WERI-Rb-1 (cell line): ENCODE measurements at regions not wholly inside any gene's neighbourhood (a gene's known extent, or its start where the extent isn't known, plus 50 kb on each side); places are given as distances from the start of the nearest gene placed in this dataset.

Experiments
- DNase-seq: peaks from one replicate; pipeline ENCODE4 v3.0.0-alpha.2; 2020
- H3K27ac ChIP-seq: fragments of 250-450 bp; sonication (Bioruptor Pico); 2 replicates; pipeline ENCODE4 v1.5.1; 2020; ENCODE audit warnings: mild to moderate bottlenecking, moderate library complexity
- H3K27me3 ChIP-seq: fragments of 250-450 bp; sonication (Bioruptor Pico); 2 replicates; pipeline ENCODE4 v1.5.1; 2021; ENCODE audit warnings: mild to moderate bottlenecking, low read depth, moderate library complexity; ENCODE audit not compliant: insufficient read depth, severe bottlenecking
- H3K36me3 ChIP-seq: fragments of 250-450 bp; sonication (Bioruptor Pico); 2 replicates; pipeline ENCODE4 v1.5.1; 2020; ENCODE audit warnings: mild to moderate bottlenecking, moderate library complexity
- H3K4me3 ChIP-seq: 2 replicates; pipeline ENCODE4 v1.5.1; 2011; ENCODE audit warnings: low read depth, mild to moderate bottlenecking, control low read depth, low read length
- H3K9me3 ChIP-seq: fragments of 250-450 bp; sonication (Bioruptor Pico); 2 replicates; pipeline ENCODE4 v1.5.1; 2021; ENCODE audit warnings: mild to moderate bottlenecking, moderate library complexity; ENCODE audit not compliant: severe bottlenecking
- CTCF ChIP-seq: IDR thresholded peaks from 2 replicates; pipeline ENCODE4 v1.5.1; 2011; ENCODE audit warnings: low read depth, mild to moderate bottlenecking, control low read depth, inconsistent platforms, low read length

- no peak overlapping the region for H3K4me3 ChIP-seq
- H3K9me3 ChIP-seq, result no peaks in the 10 kb centered on the region
- H3K36me3 ChIP-seq, result no peaks in the 10 kb centered on the region
- H3K27me3 ChIP-seq, result no peaks in the 10 kb centered on the region
- no peak for TF ChIP-seq CTCF
- no peak overlapping the region for H3K27ac ChIP-seq
- DNase-seq, result no peak
These were observed 91.5 kb downstream of the RTL6 start for GRCh38 chr22:44406341-44407170.

DNA sequence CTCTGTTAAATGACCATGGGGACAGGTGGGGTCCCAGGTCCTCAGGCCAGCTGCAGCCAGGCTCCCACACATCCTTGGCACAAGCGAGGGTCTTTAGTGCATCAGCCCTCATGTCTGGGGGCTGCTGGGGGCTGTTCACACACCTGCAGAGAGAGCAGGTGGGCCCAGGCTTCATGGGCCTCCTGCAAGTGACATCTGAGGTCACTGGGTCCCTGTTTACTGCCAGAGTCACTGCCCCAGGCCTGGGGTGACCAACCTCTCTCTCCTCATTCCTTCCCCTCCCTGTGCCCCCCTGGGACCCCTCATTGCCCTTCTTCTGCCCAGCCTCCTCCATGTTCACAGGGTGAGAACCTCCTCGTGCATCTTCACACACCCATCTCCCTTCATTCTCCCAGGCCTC lies 92.4 kb downstream of the RTL6 start:
- DNase-seq, result no peak
- H3K9me3 ChIP-seq, result no peaks in the 10 kb centered on the region
- no peak overlapping the region for H3K27ac ChIP-seq
- no peak overlapping the region for H3K4me3 ChIP-seq
- H3K27me3 ChIP-seq, result no peaks in the 10 kb centered on the region
- H3K36me3 ChIP-seq, result no peaks in the 10 kb centered on the region
- no peak for TF ChIP-seq CTCF

GRCh38 chr22:44404341-44405020 lies 91.7 kb upstream of the SHISAL1 start:
- Histone ChIP-seq H3K4me3 (no peak overlapping the region), H3K36me3 (no peaks in the 10 kb centered on the region), H3K27ac (no peak overlapping the region), H3K27me3 (no peaks in the 10 kb centered on the region), H3K9me3 (no peaks in the 10 kb centered on the region)
- no peak for TF ChIP-seq CTCF
- DNase-seq, result peak; percentile 2

- Histone ChIP-seq H3K27ac (no peak overlapping the region), H3K27me3 (no peaks in the 10 kb centered on the region), H3K4me3 (no peak overlapping the region), H3K9me3 (no peaks in the 10 kb centered on the region), H3K36me3 (no peaks in the 10 kb centered on the region)
- peak; percentile 1 for DNase-seq
- no peak for TF ChIP-seq CTCF
These were observed 91.0 kb upstream of the SHISAL1 start for GRCh38 chr22:44403602-44404329.

- no peak overlapping the region for H3K27ac ChIP-seq
- H3K36me3 ChIP-seq, result no peaks in the 10 kb centered on the region
- H3K9me3 ChIP-seq, result no peaks in the 10 kb centered on the region
- no peak overlapping the region for H3K4me3 ChIP-seq
- no peaks in the 10 kb centered on the region for H3K27me3 ChIP-seq
- DNase-seq, result no peak
- no peak for TF ChIP-seq CTCF
These were observed 90.4 kb upstream of the SHISAL1 start for GRCh38 chr22:44403166-44403565.
